ENCODE measurements at regions not wholly inside any gene's neighbourhood (a gene's known extent, or its start where the extent isn't known, plus 50 kb on each side); places are given as distances from the start of the nearest gene placed in this dataset.

DNA sequence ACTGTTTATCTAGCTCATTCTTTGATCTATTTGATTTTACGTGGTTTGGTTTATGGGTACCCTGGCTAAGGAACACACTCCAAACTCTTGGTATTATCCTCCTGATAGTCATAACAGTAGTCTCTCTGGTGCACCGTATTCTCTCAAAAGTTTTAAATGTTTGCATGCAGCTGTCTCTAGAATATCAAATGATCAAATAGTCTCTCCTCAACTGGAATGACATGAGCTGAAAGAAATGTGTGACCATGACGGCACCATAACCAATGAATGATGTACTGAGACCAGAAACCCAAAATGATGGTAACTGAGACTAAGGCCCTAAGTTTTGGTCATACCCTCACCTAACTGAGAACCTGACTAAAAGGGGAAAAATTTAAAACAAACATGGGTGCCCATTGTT, 319.4 kb downstream of the SLC7A11 start:
- FAIRE-seq, result no peak
- ATAC-seq, result no peak
- POLR2A ChIA-PET, result no interaction called here
- no peaks in the 10 kb centered on the region for H3K9me3 ChIP-seq (replicated peaks; ENCODE audit: control insufficient read depth, insufficient read depth, low read length)
- H3K4me1 ChIP-seq (ENCODE audit: control insufficient read depth, insufficient read depth, low read length), result no peaks in the 10 kb centered on the region
- RAD21 ChIA-PET (ENCODE audit: unreplicated experiment), result no interaction called here
- H3K79me2 ChIP-seq (ENCODE audit: control insufficient read depth, insufficient read depth, low read length), result no peaks in the 10 kb centered on the region
- H3K4me2 ChIP-seq (ENCODE audit: control insufficient read depth, insufficient read depth), result no peak overlapping the region
- no peak overlapping the region for H3K27ac ChIP-seq (ENCODE audit: control insufficient read depth, insufficient read depth)
- intact Hi-C loops (cut with micrococcal nuclease; ENCODE audit: unreplicated experiment) (no loop called here), in situ Hi-C loops (cut with MboI) (no loop called here)
- no peaks in the 10 kb centered on the region for H3K36me3 ChIP-seq (ENCODE audit: control insufficient read depth in 2 of 2, insufficient read depth in 2 of 2, low read length in 1 of 2)
- WGBS (ENCODE audit: insufficient coverage, insufficient replicate concordance, low lambda C conversion rate, missing lambda C conversion rate), result 42% methylated on average over 3 of the region's 3 CpGs
- no TSS peak for BruUV-seq (replicated peaks)
- TF ChIP-seq, protein P1, sequence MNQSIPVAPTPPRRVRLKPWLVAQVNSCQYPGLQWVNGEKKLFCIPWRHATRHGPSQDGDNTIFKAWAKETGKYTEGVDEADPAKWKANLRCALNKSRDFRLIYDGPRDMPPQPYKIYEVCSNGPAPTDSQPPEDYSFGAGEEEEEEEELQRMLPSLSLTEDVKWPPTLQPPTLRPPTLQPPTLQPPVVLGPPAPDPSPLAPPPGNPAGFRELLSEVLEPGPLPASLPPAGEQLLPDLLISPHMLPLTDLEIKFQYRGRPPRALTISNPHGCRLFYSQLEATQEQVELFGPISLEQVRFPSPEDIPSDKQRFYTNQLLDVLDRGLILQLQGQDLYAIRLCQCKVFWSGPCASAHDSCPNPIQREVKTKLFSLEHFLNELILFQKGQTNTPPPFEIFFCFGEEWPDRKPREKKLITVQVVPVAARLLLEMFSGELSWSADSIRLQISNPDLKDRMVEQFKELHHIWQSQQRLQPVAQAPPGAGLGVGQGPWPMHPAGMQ (IDR thresholded peaks at IDR 0.05; ENCODE audit: borderline replicate concordance), result no peak
- TF ChIP-seq RAD21 (IDR thresholded peaks at IDR 0.05; ENCODE audit: insufficient read depth, low read depth, low read length), result no peak
- TF ChIP-seq, protein P2, sequence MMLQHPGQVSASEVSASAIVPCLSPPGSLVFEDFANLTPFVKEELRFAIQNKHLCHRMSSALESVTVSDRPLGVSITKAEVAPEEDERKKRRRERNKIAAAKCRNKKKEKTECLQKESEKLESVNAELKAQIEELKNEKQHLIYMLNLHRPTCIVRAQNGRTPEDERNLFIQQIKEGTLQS (IDR thresholded peaks at IDR 0.05; ENCODE audit: borderline replicate concordance, extremely low read depth, low read depth, low read length), result no peak
- TF ChIP-seq JUNB (IDR thresholded peaks at IDR 0.05), result no peak
- TF ChIP-seq ZNF384 (IDR thresholded peaks at IDR 0.05; ENCODE audit: borderline replicate concordance, low read depth, low read length), result no peak
- TF ChIP-seq, protein P3, sequence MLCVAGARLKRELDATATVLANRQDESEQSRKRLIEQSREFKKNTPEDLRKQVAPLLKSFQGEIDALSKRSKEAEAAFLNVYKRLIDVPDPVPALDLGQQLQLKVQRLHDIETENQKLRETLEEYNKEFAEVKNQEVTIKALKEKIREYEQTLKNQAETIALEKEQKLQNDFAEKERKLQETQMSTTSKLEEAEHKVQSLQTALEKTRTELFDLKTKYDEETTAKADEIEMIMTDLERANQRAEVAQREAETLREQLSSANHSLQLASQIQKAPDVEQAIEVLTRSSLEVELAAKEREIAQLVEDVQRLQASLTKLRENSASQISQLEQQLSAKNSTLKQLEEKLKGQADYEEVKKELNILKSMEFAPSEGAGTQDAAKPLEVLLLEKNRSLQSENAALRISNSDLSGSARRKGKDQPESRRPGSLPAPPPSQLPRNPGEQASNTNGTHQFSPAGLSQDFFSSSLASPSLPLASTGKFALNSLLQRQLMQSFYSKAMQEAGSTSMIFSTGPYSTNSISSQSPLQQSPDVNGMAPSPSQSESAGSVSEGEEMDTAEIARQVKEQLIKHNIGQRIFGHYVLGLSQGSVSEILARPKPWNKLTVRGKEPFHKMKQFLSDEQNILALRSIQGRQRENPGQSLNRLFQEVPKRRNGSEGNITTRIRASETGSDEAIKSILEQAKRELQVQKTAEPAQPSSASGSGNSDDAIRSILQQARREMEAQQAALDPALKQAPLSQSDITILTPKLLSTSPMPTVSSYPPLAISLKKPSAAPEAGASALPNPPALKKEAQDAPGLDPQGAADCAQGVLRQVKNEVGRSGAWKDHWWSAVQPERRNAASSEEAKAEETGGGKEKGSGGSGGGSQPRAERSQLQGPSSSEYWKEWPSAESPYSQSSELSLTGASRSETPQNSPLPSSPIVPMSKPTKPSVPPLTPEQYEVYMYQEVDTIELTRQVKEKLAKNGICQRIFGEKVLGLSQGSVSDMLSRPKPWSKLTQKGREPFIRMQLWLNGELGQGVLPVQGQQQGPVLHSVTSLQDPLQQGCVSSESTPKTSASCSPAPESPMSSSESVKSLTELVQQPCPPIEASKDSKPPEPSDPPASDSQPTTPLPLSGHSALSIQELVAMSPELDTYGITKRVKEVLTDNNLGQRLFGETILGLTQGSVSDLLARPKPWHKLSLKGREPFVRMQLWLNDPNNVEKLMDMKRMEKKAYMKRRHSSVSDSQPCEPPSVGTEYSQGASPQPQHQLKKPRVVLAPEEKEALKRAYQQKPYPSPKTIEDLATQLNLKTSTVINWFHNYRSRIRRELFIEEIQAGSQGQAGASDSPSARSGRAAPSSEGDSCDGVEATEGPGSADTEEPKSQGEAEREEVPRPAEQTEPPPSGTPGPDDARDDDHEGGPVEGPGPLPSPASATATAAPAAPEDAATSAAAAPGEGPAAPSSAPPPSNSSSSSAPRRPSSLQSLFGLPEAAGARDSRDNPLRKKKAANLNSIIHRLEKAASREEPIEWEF (IDR thresholded peaks at IDR 0.05; ENCODE audit: insufficient replicate concordance, low read depth, low read length), result no peak
- TF ChIP-seq RB1 (IDR thresholded peaks at IDR 0.05; ENCODE audit: borderline replicate concordance), result no peak
- TF ChIP-seq BHLHE40 (IDR thresholded peaks at IDR 0.05; ENCODE audit: borderline replicate concordance in 1 of 2, low read depth in 2 of 2, low read length in 1 of 2), result no peak
- TF ChIP-seq ASH2L (IDR thresholded peaks at IDR 0.05; ENCODE audit: borderline replicate concordance, low read depth), result no peak
- TF ChIP-seq BRCA1 (IDR thresholded peaks at IDR 0.05; ENCODE audit: low read depth, low read length), result no peak
- no peak for TF ChIP-seq LARP7 (IDR thresholded peaks at IDR 0.05)
- TF ChIP-seq ZZZ3 (IDR thresholded peaks at IDR 0.05; ENCODE audit: control insufficient read depth, insufficient read length, low read depth), result no peak
- no peak for TF ChIP-seq ZNF207 (IDR thresholded peaks at IDR 0.05; ENCODE audit: borderline replicate concordance)
- no peak for TF ChIP-seq ZNF622 (IDR thresholded peaks at IDR 0.05)
- CTCF ChIA-PET, result no interaction called here
- no peak overlapping the region for H2AFZ ChIP-seq (ENCODE audit: control insufficient read depth, low read depth, low read length)
- no peak overlapping the region for H3K4me3 ChIP-seq
- H3K9ac ChIP-seq (ENCODE audit: control insufficient read depth, insufficient read depth, low read length), result no peak overlapping the region
- SMC1A ChIA-PET (ENCODE audit: uncharacterized antibody, unreplicated experiment), result no interaction called here
- H3K27me3 ChIP-seq (replicated peaks in 1 of 2; ENCODE audit: control insufficient read depth in 2 of 2, insufficient read depth in 2 of 2, low read length in 1 of 2), result no peaks in the 10 kb centered on the region
- no peaks in the 10 kb centered on the region for H4K20me1 ChIP-seq (ENCODE audit: control insufficient read depth, insufficient read depth)
- DNase-seq (ENCODE audit: low read depth, low spot score), result no peak

Measured in GM12878 (cell line).